ENCODE measurements at regions not wholly inside any gene's neighbourhood (a gene's known extent, or its start where the extent isn't known, plus 50 kb on each side); places are given as distances from the start of the nearest gene placed in this dataset.

- no peaks in the 10 kb centered on the region for H3F3A ChIP-seq (replicated peaks; ENCODE audit: insufficient read depth)
- H3K79me2 ChIP-seq (ENCODE audit: insufficient read depth), result no peaks in the 10 kb centered on the region
- no peaks in the 10 kb centered on the region for H4K20me1 ChIP-seq (ENCODE audit: insufficient read depth)
- no peak overlapping the region for H3K9ac ChIP-seq
- H3K4me2 ChIP-seq, result no peak overlapping the region
- H3K36me3 ChIP-seq (replicated peaks in 1 of 2; ENCODE audit: control insufficient read depth in 1 of 2, insufficient read depth in 2 of 2, low read length in 1 of 2), result no peaks in the 10 kb centered on the region
- H3K9me2 ChIP-seq, result no peaks in the 10 kb centered on the region
- H3K27ac ChIP-seq (ENCODE audit: low read depth in 2 of 2, low read length in 1 of 2), result no peak overlapping the region
- no peaks in the 10 kb centered on the region for H3K9me3 ChIP-seq
- H3K4me1 ChIP-seq (ENCODE audit: control insufficient read depth in 1 of 2, insufficient read depth in 2 of 2, low read depth in 1 of 2, low read length in 1 of 2), result peaks cover 0 to 6% of the 10 kb centered on the region in 2 experiments; a peak in 2 of 4 replicates
- H2AFZ ChIP-seq (ENCODE audit: low read depth), result no peak overlapping the region
- WGBS (ENCODE audit: low lambda C conversion rate), result 76% methylated on average over 4 of the region's 4 CpGs
- ChIA-PET POLR2A (no interaction called here), CTCF (interaction anchor here (0.8 to 1.4 kb wide), 4 partner anchors 11 to 1637 kb away, joined by 3 read pairs; no protein-coding TSS in a partner anchor)
- no peak for DNase-seq
- no peak for TF ChIP-seq USF2 (IDR thresholded peaks at IDR 0.05; ENCODE audit: borderline replicate concordance, low read depth, low read length)
- TF ChIP-seq CHD2 (IDR thresholded peaks at IDR 0.05; ENCODE audit: low read length, partially characterized antibody), result no peak
- 0 out of 2 replicates have a peak, but pooled peaks have one; percentile 4 for TF ChIP-seq SMC3 (IDR thresholded peaks at IDR 0.05; ENCODE audit: low read depth, low read length)
- no peak for TF ChIP-seq TEAD4 (IDR thresholded peaks at IDR 0.05; ENCODE audit: borderline replicate concordance, insufficient read depth)
- TF ChIP-seq MEF2A (IDR thresholded peaks at IDR 0.05; ENCODE audit: borderline replicate concordance, low read depth), result no peak
- TF ChIP-seq FOXM1 (IDR thresholded peaks at IDR 0.05; ENCODE audit: low read depth), result no peak
- TF ChIP-seq REST (IDR thresholded peaks at IDR 0.05; ENCODE audit: low read depth, low read length), result no peak
- no peak for TF ChIP-seq RCOR1 (IDR thresholded peaks at IDR 0.05; ENCODE audit: low read length)
- no peak for TF ChIP-seq USF1 (IDR thresholded peaks at IDR 0.05; ENCODE audit: borderline replicate concordance, low read depth)
- TF ChIP-seq ELF1 (IDR thresholded peaks at IDR 0.05), result no peak
- no peak for TF ChIP-seq GABPA (IDR thresholded peaks at IDR 0.05; ENCODE audit: low read depth)
- TF ChIP-seq POLR2AphosphoS5 (IDR thresholded peaks at IDR 0.05; ENCODE audit: low read depth, low read length), result no peak
- peak; percentile 52 for TF ChIP-seq RAD21 (IDR thresholded peaks at IDR 0.05; ENCODE audit: low read length)
- peak; percentile 41 for TF ChIP-seq CTCF (IDR thresholded peaks at IDR 0.05)
- TF ChIP-seq IRF3 (IDR thresholded peaks at IDR 0.05; ENCODE audit: low read depth, low read length), result no peak
- TF ChIP-seq PBX3 (IDR thresholded peaks at IDR 0.05), result no peak
- H3K4me3 ChIP-seq (ENCODE audit: low read depth in 2 of 2, low read length in 1 of 2), result no peak overlapping the region
- no peaks in the 10 kb centered on the region for H3K27me3 ChIP-seq (ENCODE audit: insufficient read depth)
These were observed 901.7 kb downstream of the DIAPH3 start for GRCh38 chr13:59261928-59262488.
